HG02798 (cell line): ENCODE measurements at regions not wholly inside any gene's neighbourhood (a gene's known extent, or its start where the extent isn't known, plus 50 kb on each side); places are given as distances from the start of the nearest gene placed in this dataset.

Experiments
- ATAC-seq: cut with Tn5 transposase; IDR thresholded peaks from one replicate; pipeline ENCODE4 v1.9.1; 2021; ENCODE audit warnings: mild to moderate bottlenecking; ENCODE audit not compliant: unreplicated experiment, poor library complexity

DNA sequence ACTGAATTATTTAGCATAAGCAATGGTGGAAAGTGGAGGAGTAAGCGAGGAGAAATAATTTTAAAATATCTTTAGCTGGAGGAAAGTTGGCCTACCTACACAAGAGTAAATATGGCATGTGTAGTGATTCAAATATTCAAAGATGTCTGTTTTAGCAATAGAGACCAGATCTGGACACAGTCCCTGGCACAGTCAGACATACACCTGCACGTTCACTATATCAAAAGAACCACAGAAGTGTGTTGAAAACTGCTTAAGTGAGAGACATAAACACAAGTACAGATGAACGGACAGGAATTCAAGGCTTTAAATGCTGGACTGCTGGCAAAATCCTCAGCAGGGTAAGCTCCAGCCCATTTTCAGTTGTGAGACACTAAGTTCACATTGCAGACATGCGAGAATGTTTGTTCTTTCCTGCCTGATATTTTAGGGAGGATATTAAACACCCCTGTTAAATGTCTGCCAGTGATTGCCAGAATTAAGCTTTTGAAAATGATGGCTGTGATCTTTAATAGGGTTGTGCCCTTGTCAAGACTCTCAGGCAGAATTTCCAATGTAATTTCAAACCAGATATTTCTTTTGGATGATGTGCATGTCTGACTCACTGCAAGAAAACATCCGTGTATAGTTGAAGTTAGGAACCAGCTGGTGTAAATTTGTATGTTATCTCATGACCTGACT is 810.6 kb downstream of the TLE4 start:
- ATAC-seq: no peak

DNA sequence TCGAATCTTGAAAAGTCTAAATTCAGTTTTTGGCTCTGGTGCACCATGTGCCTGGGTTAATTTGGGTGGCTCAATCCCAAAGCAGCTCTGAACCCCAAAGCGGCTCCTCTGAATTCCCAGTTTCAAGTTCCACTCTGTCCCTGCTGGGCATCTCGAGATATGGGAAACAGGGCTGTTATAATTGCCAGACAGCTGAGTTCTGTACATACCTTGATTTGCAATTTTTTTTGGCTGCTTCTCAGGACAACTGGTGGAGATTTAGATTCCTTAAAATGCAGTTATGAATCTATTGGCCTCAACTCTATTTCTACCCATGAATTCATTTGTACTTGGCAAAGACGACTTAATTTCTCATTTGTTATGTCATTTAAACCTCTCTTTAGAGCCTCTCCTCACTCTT is 808.5 kb downstream of the TLE4 start:
- no peak for ATAC-seq

DNA sequence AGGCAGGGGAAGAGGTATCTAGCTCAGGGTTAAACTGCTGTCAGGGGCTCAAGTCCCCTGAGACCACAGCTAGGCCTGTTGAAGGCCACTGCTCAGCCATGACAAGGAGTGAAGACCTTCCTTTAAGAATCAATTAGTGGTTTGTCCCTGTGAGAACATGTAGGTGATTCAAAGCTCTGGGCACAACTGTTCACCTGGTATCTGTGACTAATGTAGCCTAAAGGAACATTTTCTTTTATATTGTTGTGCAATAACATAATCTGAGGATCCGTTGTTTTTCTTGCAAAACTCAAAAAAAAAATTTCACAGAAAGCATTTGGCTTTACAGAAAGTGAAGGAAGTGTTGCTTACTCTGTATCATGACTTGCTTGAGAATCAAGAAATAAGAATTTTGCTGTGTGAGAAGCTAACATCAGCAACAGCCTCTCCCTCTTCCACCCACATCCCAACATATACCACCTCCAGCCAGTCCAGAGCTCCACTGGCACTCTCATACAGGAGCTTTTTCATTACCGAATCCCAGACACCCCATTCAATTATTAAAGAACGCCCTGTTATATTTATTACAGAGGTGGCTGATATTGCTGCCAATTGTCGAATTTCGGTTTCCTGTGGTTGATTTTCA is 807.0 kb downstream of the TLE4 start:
- no peak for ATAC-seq

DNA sequence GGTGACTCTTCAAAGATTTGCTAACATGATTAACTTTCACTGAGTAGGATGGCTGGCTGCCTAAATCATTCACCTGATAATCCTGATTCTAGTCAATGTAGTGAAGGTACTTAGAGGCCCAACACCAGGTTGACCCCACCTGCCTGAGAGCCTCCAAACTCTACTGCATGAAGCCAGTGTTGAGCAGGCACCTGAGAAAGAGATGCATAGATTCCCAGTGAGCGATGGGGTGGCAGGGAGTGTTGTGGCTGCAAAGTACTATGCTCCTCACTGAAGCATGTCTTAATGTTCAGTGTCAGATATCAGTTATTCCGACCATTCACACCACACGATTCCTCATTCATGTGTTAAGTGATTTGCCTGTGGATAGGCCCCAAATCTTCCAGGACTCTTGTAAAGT is 804.4 kb downstream of the TLE4 start:
- no peak for ATAC-seq

DNA sequence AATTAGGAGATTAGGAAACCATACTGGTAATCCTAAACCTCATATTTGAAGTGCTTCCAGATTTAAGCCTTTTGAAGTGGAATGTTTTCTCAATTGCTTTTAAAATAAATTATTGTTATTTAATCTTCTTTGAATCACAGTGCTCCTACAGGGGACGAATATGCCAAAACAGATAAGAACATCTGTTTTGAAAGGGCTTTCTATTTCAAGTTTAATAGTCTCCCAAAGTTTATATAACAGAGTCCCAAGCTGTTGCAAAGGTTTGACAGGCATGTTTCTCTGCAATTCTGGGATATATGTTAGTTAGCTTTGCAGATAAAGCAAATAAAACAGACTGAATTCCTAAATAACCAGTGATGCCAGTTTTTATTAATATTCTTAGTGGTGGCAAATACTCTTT is 803.7 kb downstream of the TLE4 start:
- ATAC-seq: no peak

DNA sequence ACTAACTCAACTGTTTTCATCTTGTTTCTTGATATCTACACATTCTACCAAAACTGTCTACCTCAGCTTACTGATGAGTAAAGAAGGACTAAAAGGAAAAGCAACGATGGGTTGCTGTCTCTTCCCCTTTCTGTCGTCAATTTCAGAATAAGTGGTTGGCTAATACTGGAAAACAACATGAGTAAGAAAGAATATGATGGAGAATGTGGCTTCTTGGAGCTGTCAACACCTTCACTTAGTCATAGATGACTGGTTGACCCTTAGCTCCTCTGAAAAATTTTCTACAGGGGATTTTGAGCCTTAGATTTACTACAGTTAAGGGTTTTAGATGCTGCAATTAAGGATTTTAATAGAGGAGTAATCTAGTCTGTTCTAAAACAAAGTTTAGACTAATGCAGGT is 797.9 kb downstream of the TLE4 start:
- ATAC-seq: no peak

DNA sequence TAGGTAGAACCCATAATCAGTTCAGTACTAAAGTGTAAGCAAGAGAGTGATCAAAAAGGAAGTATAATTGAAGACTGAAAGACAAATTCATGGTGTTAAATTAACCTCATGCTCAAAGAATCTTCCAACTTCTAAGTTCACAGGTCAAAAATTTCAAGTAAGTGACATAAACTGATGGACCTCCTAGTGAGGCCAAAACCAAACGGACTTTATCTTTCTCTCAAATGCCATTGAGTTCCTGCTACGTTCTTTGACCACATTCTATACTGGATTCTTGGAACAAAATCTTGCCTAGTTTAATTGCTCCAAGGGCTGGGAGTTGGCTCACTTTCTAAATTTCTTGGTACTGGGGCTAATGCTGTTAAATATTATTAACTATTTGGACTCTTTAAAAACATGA is 794.9 kb downstream of the TLE4 start:
- ATAC-seq: no peak

DNA sequence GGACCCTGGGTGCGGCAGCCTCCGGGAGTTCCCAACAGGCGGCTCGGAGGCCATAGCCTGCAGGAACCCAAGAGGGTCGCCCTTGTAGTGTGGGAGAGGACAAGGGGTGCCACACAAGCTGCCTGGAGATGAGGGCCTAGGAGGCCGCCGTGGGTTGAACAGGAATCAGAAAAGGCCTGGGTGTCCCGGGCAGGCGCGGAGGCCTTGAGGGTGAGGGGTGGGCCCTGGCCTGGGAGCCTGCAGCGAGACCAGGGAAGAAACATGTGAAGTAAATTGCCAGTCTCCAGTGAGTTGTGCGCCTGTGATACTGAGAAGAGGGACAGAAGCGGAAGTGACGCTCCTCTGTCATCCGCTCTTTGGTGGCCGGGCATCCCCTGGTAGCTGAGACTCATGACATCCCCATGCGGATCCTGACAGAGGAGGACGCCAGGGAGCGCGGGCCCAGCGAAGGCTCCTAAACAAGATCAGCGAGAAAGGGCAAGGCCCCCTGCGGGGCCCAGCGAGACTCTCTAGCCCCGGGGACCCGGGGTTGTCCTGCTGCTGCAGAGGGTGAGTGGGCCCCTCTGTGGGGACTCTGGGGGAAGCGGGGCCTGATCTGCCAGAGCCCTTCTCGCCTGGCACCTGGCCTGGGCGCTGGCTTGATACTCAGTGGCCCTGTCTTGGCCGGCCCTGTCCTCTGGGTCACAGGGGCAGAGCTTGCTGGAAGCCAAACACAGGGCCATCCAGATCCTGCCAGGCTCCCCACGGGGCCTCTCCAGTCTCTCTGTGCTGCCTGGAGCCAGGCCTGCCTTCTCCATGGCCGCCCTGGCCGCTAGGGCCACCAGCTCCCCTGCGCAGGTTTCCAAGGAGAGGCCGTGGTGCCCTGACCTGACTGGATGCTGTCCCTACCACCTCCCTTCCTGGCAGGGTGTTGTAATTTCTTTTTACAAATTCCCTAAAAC is 788.4 kb downstream of the TLE4 start:
- no peak for ATAC-seq

DNA sequence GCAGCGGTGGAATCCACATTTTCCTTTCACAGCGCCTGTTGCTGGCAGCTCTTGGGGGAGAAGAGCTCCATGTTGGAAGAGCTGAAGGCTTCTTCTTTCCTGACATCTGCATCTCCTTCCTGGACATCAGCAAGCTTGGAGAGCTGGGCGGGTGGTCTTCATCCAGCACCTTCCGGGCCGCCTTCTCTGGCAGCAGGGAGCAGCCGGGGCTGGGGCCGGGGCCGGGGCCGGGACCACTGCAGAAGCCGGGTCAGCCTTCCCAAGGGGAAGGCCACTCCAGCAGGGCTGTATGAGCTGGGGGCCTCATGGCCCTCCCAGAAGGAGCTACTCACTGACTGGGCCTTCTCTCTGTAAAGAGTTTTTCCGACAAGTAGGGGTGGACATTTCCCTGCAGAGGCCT is 787.5 kb downstream of the TLE4 start:
- no peak for ATAC-seq

DNA sequence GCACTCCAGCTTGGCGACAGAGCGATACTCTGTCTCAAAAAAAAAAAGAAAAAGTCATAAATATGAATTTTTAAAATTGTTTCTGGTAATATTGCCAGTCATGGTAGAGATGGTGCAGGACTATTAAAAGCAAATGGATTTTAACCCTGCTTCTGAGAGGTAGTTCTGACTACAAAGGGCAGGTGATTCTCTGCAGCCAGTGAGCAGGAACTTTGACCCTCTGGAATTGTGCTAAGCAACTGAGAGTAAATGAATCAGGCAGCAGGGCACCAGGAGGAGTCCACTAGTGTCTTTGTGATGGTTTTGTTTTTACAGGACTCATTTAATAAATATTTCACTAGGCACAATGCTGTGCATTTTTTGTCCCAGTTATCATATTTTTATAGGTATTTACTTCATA is 781.2 kb downstream of the TLE4 start:
- no peak for ATAC-seq

DNA sequence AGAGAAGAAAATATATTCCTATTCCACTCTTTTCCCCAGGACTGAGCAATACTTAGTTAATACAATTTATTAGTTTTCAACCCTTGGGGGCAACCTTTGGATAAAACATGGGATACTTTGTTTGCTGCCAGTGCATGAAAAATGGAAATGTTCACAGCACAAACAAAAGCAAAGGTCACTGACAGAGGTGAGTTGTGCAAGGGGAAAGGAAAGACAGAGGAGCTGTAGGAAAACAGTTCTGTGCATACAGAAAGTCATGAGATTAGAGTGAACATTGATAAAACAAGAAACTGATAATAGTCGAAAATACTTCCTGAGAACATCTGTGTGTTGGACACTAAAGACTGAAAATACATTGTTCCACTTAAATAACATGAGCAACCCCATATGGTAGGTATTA is 779.8 kb downstream of the TLE4 start:
- no peak for ATAC-seq

DNA sequence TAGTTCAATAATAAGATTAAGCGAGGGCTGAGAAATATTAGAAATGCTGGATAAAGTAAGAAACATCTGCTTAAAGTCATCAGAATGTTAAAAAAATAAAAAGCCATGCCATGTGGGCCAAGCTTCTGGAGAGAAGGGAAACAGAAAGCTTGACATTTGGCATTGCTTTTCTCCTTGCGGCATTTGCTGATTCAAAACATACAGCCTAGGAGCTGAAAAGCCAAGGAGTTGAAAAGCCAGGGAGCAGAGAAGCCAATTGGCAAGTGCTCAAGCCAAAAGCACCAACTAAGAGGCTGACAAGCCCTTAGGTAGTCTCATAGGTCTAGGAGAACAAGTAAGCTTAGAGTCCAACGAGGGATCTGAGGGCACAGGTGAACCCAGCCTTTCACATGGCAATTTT is 754.3 kb downstream of the TLE4 start:
- ATAC-seq: no peak

DNA sequence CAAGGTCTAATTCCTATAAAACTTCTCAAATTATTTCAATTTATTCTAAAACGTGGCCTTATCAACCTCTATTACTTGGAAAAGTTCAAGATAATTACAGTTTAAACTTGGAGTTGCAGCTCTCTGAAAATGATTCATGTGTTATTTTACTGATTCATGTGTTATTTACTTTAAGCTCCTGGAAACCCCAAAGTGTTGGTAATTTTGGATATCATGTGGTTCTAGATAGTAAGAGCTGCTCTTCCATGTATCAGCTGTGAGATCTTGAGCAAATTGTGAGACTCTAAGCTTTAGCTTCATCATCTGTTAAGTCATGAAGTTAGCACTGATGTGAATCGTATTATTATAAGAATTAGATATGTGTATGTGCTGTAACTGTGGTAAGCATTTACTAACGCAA is 749.2 kb downstream of the TLE4 start:
- no peak for ATAC-seq

DNA sequence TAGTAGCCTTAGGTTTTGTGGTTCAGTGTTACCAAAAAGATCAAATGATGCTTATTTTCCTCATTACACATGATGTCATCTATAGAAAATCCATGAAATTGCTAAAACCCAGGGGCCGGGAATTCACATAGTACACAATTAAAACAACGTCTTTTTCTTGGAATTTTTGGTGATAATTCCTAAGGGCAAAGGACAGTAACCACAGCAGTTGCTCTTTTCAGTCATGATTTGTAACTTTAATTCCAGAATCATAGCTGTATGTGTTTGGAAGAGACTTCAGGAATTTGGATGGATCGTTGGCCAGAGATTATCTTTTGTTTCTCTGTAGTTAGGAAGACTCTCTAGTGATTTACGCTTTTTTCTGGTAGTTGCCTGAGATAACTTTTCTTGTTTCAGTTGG is 748.7 kb downstream of the TLE4 start:
- ATAC-seq: no peak

DNA sequence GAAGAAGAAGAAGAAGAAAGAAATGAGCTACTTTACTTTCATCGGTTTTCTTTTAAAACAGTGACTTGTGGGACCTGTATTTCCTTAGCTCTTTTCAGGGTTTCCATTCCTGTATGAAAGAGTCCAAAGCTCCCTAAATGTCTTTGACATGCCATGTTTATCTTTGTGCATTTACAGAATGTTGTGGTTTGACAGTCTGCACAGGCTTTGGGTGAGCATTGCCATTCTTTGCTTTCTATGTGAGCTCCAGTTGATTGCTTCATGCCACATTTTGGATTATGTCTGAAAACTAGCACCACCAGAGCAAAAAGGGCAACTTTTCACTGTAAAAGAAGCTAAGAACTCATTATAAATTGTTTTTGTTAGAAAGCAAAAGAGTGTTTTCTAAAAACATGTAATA is 733.4 kb downstream of the TLE4 start:
- ATAC-seq: no peak

DNA sequence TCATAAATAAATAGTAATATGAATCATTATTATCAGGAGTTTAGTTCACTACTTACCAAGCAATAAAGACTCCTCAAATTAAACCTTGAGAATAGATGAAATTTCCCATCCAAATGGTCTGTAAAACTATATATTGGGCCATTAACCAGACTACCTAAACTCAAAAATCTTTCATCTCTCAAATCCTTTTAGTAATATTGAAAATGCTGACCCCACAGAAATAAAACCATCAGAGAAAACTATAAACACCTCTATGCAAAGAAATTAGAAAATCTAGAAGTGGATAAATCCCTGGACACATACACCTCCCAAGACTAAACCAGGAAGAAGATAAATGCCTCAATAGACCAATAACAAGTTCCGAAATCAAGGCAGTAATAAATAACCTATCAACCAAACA is 723.2 kb downstream of the TLE4 start:
- ATAC-seq: no peak

DNA sequence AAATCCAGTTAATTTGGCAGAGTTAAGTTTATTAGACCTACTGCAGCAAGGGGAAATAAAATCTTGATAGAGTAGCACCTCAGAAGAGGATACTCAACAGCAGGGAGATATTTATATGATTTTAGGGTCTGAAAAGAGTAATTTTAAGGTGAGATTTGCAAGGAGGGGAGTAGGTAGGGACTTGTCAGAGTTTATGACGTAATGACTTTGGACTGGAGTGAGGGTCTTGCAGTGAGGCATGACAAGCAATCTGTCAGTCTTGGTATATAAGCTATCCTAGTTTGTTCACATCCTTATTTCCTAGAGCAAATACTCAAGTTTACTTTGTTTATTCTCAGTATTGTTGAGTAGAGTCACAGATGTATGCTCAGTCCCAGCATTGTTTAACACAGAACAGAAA is 722.6 kb downstream of the TLE4 start:
- ATAC-seq: no peak

DNA sequence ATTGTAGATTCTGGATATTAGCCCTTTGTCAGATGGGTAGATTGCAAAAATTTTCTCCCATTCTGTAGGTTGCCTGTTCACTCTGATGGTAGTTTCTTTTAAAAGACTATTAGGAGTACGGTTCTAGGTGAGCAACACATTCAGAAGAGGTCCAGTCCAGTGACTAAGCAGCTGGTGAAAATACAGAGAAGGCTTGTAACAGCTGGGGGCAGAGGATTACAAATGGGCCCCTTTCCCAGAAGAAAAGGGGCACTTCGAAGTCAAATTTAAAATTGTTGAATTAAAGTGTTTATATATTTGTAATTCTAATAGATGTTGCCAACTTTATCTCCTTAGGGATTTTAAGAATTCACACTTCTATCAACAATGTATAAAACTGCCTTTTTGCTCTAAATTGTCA is 720.5 kb downstream of the TLE4 start:
- no peak for ATAC-seq

DNA sequence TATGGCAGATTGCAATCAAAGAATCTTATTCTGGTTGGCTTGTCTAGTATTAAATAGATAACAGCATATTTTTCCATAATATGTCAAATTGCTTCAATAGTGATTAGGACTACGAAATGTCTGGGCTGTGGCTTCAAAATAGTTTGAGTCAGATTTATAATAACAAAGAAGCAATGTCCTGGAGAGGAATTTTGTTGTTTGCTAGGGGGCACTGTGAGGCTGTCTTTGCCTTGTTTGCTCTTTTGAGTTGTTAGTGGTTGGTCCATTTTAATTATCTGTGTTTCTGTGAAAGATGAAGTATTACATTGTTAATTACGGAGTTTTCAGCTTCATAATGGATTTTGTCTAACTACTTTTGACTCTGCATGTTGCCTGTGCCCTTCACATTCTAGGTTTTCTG is 713.6 kb downstream of the TLE4 start:
- ATAC-seq: no peak

DNA sequence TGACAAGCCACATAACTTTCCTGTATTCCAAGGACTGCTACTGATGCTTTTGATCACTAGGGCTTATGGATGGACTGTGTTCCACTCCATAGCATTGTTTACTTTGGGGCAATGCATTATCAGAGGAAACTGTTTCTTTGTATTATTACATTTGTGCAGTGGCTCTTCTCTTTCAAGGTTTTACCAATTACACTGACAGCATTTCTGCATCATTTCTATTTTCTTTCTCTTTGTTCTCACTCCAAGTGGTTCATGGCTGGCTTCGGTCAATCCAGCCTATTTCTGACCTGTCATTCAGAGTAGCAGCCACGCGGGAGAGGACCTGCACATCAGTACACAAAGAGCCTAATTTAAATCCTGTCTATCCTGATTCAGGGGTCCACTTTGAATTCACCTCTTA is 711.0 kb downstream of the TLE4 start:
- no peak for ATAC-seq

DNA sequence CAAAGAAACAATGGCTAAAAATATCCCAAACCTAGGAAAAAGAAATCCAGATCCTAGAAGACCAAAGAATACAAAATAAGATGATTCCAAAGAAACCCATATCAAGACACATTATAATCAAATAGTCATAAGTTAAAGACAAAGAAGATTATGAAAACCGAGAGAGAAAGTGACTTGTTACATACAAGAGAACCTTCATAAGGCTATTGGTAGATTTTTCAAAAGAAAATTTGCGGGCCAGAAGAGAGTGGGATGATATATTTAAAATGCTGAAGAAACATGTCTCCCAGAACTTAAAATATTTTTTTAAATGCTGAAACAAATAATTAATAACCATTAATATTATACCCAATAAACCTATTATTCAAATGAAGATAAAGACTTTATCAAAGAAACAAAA is 687.3 kb downstream of the TLE4 start:
- no peak for ATAC-seq
